ENCODE measurements at regions not wholly inside any gene's neighbourhood (a gene's known extent, or its start where the extent isn't known, plus 50 kb on each side); places are given as distances from the start of the nearest gene placed in this dataset.
"Not testable (repeated sequence)": the region's sequence is repeated elsewhere in the genome, so short reads cannot be mapped to it uniquely, and the experiment has no call there.

GRCh38 chr2:192901446-192901845 is 706.7 kb upstream of the TMEFF2 start:
- FAIRE-seq (no peak), DNase-seq (ENCODE audit: low spot score in 2 of 2) (no peak)

GRCh38 chr2:192899466-192899865 is 704.7 kb upstream of the TMEFF2 start:
- no peak for DNase-seq (ENCODE audit: low spot score in 2 of 2)
- FAIRE-seq, result no peak

GRCh38 chr2:192893976-192894375 is 699.2 kb upstream of the TMEFF2 start:
- FAIRE-seq; DNase-seq (ENCODE audit: low spot score in 2 of 2): not testable (repeated sequence)

- DNase-seq (ENCODE audit: low spot score in 2 of 2) (no peak), FAIRE-seq (no peak)
Measured at GRCh38 chr2:192888109-192888508, 693.4 kb upstream of the TMEFF2 start.

GRCh38 chr2:192887337-192887736 is 692.6 kb upstream of the TMEFF2 start:
- DNase-seq (ENCODE audit: low spot score in 2 of 2), result no peak
- no peak for FAIRE-seq

GRCh38 chr2:192886636-192887035 is 691.9 kb upstream of the TMEFF2 start:
- DNase-seq (ENCODE audit: low spot score in 2 of 2) (no peak), FAIRE-seq (no peak)

- no peak for DNase-seq (ENCODE audit: low spot score in 2 of 2)
- no peak for FAIRE-seq
Measured at GRCh38 chr2:192885569-192886160, 690.9 kb upstream of the TMEFF2 start.

- DNase-seq (ENCODE audit: low spot score in 2 of 2) (no peak), FAIRE-seq (no peak)
Measured at GRCh38 chr2:192877159-192877558, 682.4 kb upstream of the TMEFF2 start.

- no peak for FAIRE-seq
- no peak for DNase-seq (ENCODE audit: low spot score in 2 of 2)
Measured at GRCh38 chr2:192876698-192877097, 682.0 kb upstream of the TMEFF2 start.

GRCh38 chr2:192854706-192855105 is 660.0 kb upstream of the TMEFF2 start:
- FAIRE-seq (no peak), DNase-seq (ENCODE audit: low spot score in 2 of 2) (no peak)

GRCh38 chr2:192854031-192854430 is 659.3 kb upstream of the TMEFF2 start:
- DNase-seq (ENCODE audit: low spot score in 2 of 2), result no peak
- FAIRE-seq, result no peak

GRCh38 chr2:192828947-192829346 is 634.2 kb upstream of the TMEFF2 start:
- DNase-seq (ENCODE audit: low spot score in 2 of 2) (no peak), FAIRE-seq (no peak)

- DNase-seq (ENCODE audit: low spot score in 2 of 2) (no peak), FAIRE-seq (no peak)
Measured at GRCh38 chr2:192828175-192828574, 633.4 kb upstream of the TMEFF2 start.

GRCh38 chr2:192827735-192828134 is 633.0 kb upstream of the TMEFF2 start:
- DNase-seq (ENCODE audit: low spot score in 2 of 2), result no peak
- FAIRE-seq, result no peak

- no peak for FAIRE-seq
Measured at GRCh38 chr2:192814376-192814775, 619.6 kb upstream of the TMEFF2 start.

GRCh38 chr2:192813341-192813740 is 618.6 kb upstream of the TMEFF2 start:
- DNase-seq (ENCODE audit: low spot score in 2 of 2), result no peak
- FAIRE-seq, result no peak

More at GRCh38 chr2:192814376-192814775, 619.6 kb upstream of the TMEFF2 start:
- DNase-seq (ENCODE audit: low spot score in 2 of 2), result no peak

GRCh38 chr2:192809173-192809572 is 614.4 kb upstream of the TMEFF2 start:
- FAIRE-seq, result no peak
- DNase-seq (ENCODE audit: low spot score in 2 of 2), result no peak

- no peak for FAIRE-seq
- DNase-seq (ENCODE audit: low spot score in 2 of 2), result no peak
Measured at GRCh38 chr2:192783643-192784042, 588.9 kb upstream of the TMEFF2 start.

GRCh38 chr2:192775459-192776262 is 580.9 kb upstream of the TMEFF2 start:
- DNase-seq (ENCODE audit: low spot score in 2 of 2), result no peak
- no peak for FAIRE-seq

- FAIRE-seq (no peak), DNase-seq (ENCODE audit: low spot score in 2 of 2) (no peak)
Measured at GRCh38 chr2:192775011-192775410, 580.3 kb upstream of the TMEFF2 start.

GRCh38 chr2:192773044-192773443 is 578.3 kb upstream of the TMEFF2 start:
- no peak for FAIRE-seq
- DNase-seq (ENCODE audit: low spot score in 2 of 2), result no peak

- DNase-seq (ENCODE audit: low spot score in 2 of 2), result no peak
- no peak for FAIRE-seq
Measured at GRCh38 chr2:192749611-192750200, 555.0 kb upstream of the TMEFF2 start.
